ENCODE measurements at regions not wholly inside any gene's neighbourhood (a gene's known extent, or its start where the extent isn't known, plus 50 kb on each side); places are given as distances from the start of the nearest gene placed in this dataset.
A peak's percentile ranks its signal among the peaks of the same experiment; 100 is the strongest.
"Not testable (repeated sequence)": the region's sequence is repeated elsewhere in the genome, so short reads cannot be mapped to it uniquely, and the experiment has no call there.

GRCh38 chrX:65925005-65925404 is 114.9 kb downstream of the VSIG4 start:
- TF ChIP-seq TAF1 (IDR thresholded peaks at IDR 0.05; ENCODE audit: borderline replicate concordance, low read depth, low read length) (no peak), POLR2A (IDR thresholded peaks at IDR 0.05; ENCODE audit: low read depth, low read length) (no peak), POLR2AphosphoS5 (IDR thresholded peaks at IDR 0.05; ENCODE audit: low read depth, low read length) (no peak)
- DNase-seq (ENCODE audit: insufficient read length), result no peak
- FAIRE-seq, result no peak

- FAIRE-seq (no peak), DNase-seq (ENCODE audit: insufficient read length) (no peak)
- TF ChIP-seq POLR2A (IDR thresholded peaks at IDR 0.05; ENCODE audit: low read depth, low read length) (no peak), POLR2AphosphoS5 (IDR thresholded peaks at IDR 0.05; ENCODE audit: low read depth, low read length) (no peak), TAF1 (IDR thresholded peaks at IDR 0.05; ENCODE audit: borderline replicate concordance, low read depth, low read length) (no peak)
Measured at GRCh38 chrX:65921363-65921762, 118.5 kb downstream of the VSIG4 start.

GRCh38 chrX:65920620-65921019 is 119.3 kb downstream of the VSIG4 start:
- DNase-seq (ENCODE audit: insufficient read length) (no peak), FAIRE-seq (no peak)
- TF ChIP-seq POLR2A (IDR thresholded peaks at IDR 0.05; ENCODE audit: low read depth, low read length) (no peak), TAF1 (IDR thresholded peaks at IDR 0.05; ENCODE audit: borderline replicate concordance, low read depth, low read length) (no peak), POLR2AphosphoS5 (IDR thresholded peaks at IDR 0.05; ENCODE audit: low read depth, low read length) (no peak)

GRCh38 chrX:65910899-65911298 is 129.0 kb downstream of the VSIG4 start:
- FAIRE-seq, result peak; percentile 62
- no peak for DNase-seq (ENCODE audit: insufficient read length)
- TF ChIP-seq TAF1 (IDR thresholded peaks at IDR 0.05; ENCODE audit: borderline replicate concordance, low read depth, low read length) (no peak), POLR2AphosphoS5 (IDR thresholded peaks at IDR 0.05; ENCODE audit: low read depth, low read length) (no peak), POLR2A (IDR thresholded peaks at IDR 0.05; ENCODE audit: low read depth, low read length) (no peak)

GRCh38 chrX:65903750-65904149 is 136.1 kb downstream of the VSIG4 start:
- DNase-seq (ENCODE audit: insufficient read length), result no peak
- FAIRE-seq, result no peak
- no peak for TF ChIP-seq POLR2A (IDR thresholded peaks at IDR 0.05; ENCODE audit: low read depth, low read length)

GRCh38 chrX:65902011-65902410 is 137.9 kb downstream of the VSIG4 start:
- no peak for TF ChIP-seq TAF1 (IDR thresholded peaks at IDR 0.05; ENCODE audit: borderline replicate concordance, low read depth, low read length)
- no peak for TF ChIP-seq POLR2A (IDR thresholded peaks at IDR 0.05; ENCODE audit: low read depth, low read length)
- no peak for TF ChIP-seq POLR2AphosphoS5 (IDR thresholded peaks at IDR 0.05; ENCODE audit: low read depth, low read length)
- FAIRE-seq (no peak), DNase-seq (ENCODE audit: insufficient read length) (no peak)

GRCh38 chrX:65900850-65901844 is 138.7 kb downstream of the VSIG4 start:
- FAIRE-seq (no peak), DNase-seq (ENCODE audit: insufficient read length) (no peak)

GRCh38 chrX:65894133-65894532 is 145.7 kb downstream of the VSIG4 start:
- FAIRE-seq (peak; percentile 17), DNase-seq (ENCODE audit: insufficient read length) (no peak)
- no peak for TF ChIP-seq TAF1 (IDR thresholded peaks at IDR 0.05; ENCODE audit: borderline replicate concordance, low read depth, low read length)
- no peak for TF ChIP-seq POLR2A (IDR thresholded peaks at IDR 0.05; ENCODE audit: low read depth, low read length)
- TF ChIP-seq POLR2AphosphoS5 (IDR thresholded peaks at IDR 0.05; ENCODE audit: low read depth, low read length), result no peak

More at GRCh38 chrX:65900850-65901844, 138.7 kb downstream of the VSIG4 start:
- TF ChIP-seq POLR2AphosphoS5 (IDR thresholded peaks at IDR 0.05; ENCODE audit: low read depth, low read length), result no peak

GRCh38 chrX:65891817-65892216 is 148.1 kb downstream of the VSIG4 start:
- not testable (repeated sequence) for FAIRE-seq

GRCh38 chrX:65888150-65888549 is 151.7 kb downstream of the VSIG4 start:
- DNase-seq (ENCODE audit: insufficient read length); FAIRE-seq: not testable (repeated sequence)

More at GRCh38 chrX:65891817-65892216, 148.1 kb downstream of the VSIG4 start:
- not testable (repeated sequence) for DNase-seq (ENCODE audit: insufficient read length)

- DNase-seq (ENCODE audit: insufficient read length) (no peak), FAIRE-seq (no peak)
- TF ChIP-seq POLR2A (IDR thresholded peaks at IDR 0.05; ENCODE audit: low read depth, low read length) (no peak), POLR2AphosphoS5 (IDR thresholded peaks at IDR 0.05; ENCODE audit: low read depth, low read length) (no peak), TAF1 (IDR thresholded peaks at IDR 0.05; ENCODE audit: borderline replicate concordance, low read depth, low read length) (no peak)
Measured at GRCh38 chrX:65883556-65883955, 156.3 kb downstream of the VSIG4 start.

GRCh38 chrX:65879977-65880799 is 159.7 kb downstream of the VSIG4 start:
- FAIRE-seq, result no peak
- DNase-seq (ENCODE audit: insufficient read length), result no peak
- TF ChIP-seq POLR2A (IDR thresholded peaks at IDR 0.05; ENCODE audit: low read depth, low read length) (no peak), TAF1 (IDR thresholded peaks at IDR 0.05; ENCODE audit: borderline replicate concordance, low read depth, low read length) (no peak), POLR2AphosphoS5 (IDR thresholded peaks at IDR 0.05; ENCODE audit: low read depth, low read length) (no peak)

Measured in GM12892 (cell line).